HG02938 (cell line): ENCODE measurements at regions not wholly inside any gene's neighbourhood (a gene's known extent, or its start where the extent isn't known, plus 50 kb on each side); places are given as distances from the start of the nearest gene placed in this dataset.

Source experiments
- ATAC-seq: cut with Tn5 transposase; IDR thresholded peaks from one replicate; pipeline ENCODE4 v1.9.1; 2021; ENCODE audit warnings: mild to moderate bottlenecking, moderate library complexity; ENCODE audit not compliant: unreplicated experiment

DNA sequence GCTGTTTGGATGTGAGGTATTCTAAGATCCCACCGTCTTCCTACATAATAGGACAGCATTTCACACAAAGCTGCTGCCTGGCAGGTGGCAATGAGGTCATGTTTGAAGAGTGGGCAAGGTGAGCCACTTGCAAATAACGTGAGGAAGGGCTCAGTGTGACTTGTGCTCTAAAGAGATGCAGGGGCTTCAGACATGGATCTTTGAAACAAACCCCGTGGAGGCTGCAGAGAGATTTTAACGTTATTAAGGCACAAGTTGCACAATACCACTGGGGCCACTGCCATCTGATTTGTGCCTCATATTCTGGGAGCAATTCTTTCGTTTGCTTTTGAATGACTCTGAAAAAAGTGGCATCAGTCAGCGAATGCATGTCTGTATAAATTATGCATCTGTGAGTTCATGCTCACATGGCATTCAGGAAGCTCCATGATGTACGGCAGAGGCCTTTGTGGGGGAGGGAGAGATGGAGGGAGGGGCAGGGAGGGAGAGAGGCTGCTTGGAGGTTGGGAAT, 362.0 kb downstream of the SOX11 start:
- ATAC-seq: no peak

DNA sequence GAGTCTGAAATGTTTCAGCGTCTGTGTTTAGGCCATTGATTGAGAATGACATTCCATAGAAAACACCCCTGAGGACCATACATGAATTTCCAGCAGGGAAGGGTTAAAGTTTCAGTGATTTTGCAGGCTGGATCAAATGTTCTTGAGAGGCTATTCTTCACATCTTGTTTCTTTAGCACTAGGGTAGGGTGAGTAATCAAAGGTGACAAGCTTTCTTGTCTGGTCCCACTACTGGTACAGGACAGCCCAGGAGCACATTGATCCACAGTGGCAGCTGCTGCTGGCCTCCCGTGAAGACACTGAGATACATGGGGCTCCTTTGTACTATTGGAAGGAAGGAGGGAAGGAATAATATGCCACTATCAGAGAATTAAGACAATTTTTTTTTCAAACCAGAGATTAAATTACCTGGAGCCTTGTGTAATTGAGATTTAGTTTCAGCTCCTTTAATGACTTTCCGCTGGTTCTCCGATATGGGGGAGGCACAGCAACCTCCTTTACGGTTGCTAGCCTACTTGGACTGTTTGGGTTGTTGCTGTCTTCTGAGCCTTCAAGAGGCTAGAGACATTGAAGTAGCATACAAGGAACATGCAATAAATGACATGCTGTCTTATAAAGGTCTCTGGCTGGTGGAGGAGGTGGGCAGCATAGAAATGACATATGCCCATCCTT, 368.9 kb downstream of the SOX11 start:
- no peak for ATAC-seq

DNA sequence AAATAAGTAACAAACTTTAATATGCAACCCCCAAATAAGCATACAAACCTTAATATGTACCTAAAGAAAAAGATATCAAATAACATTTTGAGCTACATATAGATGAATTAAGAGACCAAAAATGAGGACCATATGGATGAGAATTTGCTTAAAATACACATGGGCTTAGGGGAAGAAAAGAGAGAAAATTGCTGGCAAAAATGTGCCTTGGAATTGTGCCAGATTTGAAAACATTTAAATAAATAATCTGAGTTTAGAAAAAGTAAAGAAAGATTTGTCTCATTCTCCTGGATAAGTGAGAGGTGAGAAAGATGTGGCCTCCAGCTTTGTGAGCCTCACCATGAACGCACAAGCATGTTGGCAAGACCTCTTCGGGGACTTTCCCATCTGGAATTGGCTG, 372.6 kb downstream of the SOX11 start:
- ATAC-seq: no peak

DNA sequence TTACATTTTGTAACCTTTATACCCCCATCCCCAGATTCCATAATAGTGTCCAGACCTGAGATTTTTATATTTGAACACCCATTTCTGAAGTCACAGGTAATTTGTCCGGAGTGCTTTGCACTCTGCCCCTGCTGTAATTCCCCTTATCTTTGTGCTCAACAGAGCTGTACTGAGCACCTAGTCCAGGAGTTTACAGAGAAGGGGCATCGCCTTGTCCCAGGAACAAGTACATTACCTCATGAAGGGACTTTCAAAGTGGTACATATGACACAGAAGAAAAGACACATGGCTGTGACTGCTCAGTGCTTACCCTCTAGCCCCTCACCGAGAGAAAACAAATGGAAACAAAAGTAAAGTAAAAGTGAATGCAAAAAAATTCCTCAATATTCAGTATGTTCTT, 373.5 kb downstream of the SOX11 start:
- no peak for ATAC-seq

DNA sequence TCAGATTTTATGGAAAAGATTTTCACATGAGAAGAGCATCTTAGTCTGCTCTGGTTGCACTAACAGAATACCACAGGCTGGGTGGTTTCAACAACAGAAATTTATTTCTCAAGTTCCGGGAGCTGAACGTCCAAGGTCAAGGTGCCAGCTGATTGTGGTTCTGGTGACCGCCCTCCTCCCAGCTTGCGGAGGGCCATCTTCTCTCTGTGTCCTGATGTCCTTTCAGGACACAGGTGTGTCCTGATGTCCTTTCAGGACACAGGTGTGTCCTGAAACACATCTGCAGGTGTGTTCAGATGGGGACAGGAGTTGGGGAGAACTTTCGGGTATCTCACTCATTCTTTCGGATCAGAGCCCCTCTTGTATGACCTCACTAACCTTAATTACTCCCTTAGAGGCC, 374.9 kb downstream of the SOX11 start:
- no peak for ATAC-seq

DNA sequence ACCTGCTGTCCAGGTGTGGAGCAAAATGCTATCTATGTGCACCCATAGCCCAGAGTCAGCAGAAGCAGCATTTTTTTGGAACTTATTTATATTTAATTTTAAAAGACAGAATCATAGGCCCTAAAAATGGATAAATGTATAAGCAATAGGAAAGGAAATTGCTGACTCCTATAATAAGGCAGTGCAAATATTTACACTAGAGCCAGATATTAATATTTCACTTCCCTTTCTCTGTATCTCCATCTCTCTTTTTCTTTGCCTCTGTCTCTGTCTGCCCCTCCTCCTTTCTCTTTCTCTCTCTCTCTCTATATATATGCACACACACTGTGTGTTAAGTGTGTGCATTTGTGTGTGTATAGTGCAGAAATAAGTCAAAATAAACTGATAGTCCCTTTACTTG, 375.6 kb downstream of the SOX11 start:
- no peak for ATAC-seq

DNA sequence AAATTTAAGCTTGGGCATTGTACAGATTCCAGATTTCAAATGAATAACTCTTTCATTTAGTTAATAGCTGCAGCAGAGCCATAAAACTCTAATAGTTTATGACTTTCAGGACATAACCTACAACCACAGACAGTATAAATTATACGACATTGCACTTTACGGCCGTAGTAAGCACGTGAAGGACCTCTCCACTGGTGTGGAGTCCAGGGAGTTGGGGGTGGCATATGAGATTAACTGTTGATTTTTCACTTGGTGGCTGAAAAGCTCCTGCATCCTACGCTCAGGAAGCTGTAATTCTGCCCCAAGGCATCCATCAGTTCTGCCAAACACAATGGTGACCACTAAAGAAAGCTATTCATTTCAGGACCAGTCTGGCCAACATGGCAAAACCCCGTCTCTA, 376.2 kb downstream of the SOX11 start:
- ATAC-seq: no peak

DNA sequence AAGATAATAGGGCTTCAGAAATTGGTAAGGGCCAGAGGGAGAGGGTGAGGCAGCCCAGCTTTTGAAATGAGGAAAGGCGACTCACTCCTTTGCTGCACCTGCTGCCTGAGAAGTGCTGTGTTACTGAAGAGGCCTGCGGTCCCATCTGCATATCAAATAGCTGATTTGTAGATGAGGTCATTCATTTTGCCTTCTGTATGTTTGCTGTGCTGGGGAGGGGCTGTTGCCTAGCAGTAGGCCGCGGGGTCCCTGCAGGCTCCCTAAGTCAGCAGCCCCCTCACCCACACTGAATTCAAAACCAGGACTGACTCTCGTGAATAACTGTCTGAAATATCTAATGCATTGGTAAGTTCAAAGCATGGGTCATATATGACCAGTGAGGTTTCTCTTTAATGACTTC, 377.2 kb downstream of the SOX11 start:
- no peak for ATAC-seq

DNA sequence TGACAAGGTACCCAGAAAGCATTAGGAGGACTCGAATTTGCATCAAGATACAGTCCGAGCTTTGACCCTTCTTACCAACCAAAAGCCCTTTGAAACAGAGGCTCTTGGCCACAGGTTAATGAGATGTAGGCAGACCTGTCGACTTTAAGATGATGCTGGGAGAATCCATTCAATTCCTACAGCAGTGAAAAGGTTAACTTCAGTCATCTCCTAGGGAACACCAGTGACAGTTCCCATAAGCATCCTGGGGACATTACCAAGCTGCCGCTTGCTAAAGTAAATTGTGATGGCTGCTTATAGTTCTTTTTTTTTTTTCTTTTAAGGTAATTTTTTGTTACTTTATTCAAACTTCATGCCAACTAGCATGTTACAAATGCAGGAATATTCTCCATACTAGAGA, 379.3 kb downstream of the SOX11 start:
- ATAC-seq: no peak

DNA sequence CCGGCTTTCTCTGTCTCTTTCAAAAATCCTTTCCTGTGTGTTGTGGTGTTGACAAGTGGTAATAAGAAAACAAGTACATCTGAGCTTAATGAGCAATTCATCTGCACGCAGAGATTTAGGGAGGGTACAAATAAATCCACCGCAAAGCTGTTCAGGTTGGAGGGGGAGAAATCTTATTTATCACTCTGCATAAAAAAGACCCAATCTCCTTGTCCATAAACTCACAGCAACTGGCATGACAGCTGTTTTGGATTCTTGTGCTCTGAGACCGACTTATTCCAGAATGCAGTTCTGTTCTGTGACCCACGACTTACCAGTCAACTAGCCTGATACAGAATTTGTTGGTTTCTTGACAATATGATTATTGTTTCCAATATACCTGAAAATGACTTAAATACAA, 380.1 kb downstream of the SOX11 start:
- no peak for ATAC-seq

DNA sequence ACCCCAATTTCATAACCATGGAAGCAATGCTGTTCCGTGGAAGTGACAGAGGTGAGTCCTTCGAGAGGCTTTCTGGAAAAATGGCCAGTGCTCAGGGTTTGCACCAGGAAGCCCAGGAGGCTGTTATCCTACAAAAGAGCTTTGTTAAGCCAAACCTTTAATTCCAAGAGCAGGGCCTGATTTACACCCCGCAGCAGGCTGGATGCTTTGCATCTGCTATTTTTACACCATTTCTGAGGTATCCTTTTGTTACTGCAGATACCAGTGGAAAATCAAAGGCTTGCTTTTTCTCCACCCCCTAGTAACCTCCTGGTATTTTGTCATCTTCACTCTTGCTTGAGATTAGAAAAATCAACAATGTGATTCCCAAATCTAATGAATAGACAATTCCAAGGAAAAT, 380.6 kb downstream of the SOX11 start:
- ATAC-seq: no peak

DNA sequence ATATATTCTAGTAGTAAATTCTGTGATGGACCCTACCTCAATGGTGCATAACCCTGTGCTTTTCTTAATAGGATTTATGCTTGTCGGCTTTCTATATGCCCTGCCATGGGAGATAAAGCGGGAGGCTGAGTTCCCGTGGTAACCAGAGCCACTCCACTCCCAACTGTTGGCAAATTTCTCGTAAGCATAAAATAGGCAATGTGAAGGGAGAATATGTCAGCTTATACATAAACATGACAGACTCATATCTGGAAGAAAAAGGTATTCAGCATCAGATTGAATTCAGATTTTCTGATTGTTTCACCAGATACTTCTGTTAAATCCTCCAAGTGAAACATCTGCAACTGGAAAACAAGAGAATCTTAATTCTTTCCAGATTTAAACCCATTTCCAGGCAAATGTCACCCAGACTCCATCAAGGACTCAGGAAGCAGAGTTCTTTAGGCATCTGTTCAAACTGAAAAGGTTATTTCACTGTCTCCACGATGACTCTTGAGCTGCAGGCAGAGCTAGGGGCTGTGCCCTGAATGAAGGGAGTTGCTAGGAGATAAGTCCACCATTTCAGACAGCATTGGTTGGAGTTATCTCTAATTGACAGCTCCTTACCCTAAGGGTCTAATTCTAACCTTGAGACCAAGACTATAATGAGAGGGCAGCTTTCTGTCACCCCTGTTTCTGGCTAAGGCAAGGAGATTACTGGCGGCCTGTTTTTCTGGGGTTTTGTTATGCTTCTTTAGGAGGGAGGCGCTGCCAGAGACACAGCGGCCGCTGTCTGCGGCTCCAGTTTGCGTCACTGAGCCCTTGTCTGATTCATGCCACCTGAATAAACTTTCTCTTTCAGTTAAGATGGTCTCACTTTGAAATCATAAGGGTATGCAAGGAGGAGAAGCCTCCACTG, 381.3 kb downstream of the SOX11 start:
- ATAC-seq: no peak

DNA sequence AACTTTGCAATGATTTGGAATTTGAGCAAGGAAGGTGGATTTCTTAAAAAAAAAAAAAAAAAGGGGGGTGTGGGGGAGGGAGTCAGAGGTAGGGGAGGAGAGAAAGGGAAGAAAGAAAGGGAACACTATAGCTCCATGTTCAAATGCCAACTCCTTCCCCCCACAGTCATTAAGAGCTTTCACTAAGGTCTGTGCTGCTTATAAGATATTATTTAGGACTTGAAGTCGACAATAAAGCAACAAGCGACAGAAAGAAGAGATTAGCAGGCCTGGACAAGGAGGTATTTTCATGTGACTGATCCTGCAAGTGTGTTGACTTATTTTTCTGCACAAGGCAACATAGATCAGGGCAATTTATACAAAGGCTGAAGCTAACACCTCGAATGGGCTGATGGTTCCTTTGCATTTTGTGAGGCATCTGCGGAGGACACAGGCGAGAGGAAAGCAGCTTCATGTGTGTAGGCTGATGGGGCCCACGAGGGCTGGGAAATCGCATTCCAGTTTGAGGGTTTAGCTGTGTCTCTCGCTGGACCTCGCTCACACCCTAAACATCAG, 382.0 kb downstream of the SOX11 start:
- ATAC-seq: no peak

DNA sequence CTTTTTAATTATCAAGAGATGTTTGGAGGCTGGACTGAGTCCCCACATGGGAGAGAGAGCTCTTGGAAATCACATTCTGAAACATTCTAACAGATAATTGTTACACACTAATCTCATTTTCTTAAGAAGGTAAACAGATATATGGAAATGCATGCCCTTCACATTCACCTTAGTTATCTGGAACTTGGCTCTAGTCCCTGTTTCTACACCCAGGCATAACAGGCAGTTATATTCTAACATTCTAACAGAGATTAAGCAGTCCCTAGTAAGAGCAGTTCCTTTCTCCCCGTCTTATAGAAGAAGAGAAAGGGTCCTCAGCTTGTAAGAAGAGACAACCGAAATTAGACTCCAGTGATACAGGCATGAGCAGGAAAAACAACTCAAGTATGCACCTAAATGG, 385.4 kb downstream of the SOX11 start:
- ATAC-seq: no peak

DNA sequence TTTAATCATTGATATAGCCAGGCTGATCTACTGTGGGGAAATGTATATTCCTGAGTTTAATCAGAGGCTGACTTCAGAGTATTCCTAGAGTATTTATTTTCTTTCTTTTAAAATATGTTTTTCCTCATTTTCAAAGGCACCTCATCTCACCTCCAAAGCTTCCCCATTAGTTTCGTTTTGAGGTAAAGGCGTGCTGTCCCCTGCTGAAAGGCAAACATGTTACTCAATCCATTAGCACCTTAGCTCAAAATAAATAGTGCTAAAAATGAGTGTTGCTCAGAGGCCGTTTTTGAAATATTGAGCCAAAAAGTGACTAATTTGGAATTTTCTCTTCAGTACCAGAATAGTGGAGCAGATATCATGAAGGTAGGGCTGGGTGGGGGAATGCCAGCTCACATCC, 386.2 kb downstream of the SOX11 start:
- ATAC-seq: no peak

DNA sequence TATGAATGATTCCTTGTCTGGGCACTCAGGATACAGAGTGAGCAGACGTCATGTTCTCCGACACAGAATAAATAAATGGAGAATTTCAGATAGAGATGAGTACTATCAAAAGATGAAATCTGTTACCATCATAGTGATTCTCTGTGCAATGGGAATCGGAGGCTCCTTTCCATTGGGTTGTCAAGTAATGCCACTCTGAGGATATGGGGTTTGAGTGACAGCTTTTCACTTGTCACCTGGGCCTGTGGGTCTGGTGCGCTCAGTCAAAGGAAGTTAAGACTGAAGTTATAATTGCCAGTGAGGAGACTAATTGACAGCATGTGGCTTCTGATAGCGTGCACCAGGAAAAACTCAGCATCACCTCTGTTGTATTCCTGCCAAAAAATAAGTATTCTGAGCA, 387.2 kb downstream of the SOX11 start:
- no peak for ATAC-seq

DNA sequence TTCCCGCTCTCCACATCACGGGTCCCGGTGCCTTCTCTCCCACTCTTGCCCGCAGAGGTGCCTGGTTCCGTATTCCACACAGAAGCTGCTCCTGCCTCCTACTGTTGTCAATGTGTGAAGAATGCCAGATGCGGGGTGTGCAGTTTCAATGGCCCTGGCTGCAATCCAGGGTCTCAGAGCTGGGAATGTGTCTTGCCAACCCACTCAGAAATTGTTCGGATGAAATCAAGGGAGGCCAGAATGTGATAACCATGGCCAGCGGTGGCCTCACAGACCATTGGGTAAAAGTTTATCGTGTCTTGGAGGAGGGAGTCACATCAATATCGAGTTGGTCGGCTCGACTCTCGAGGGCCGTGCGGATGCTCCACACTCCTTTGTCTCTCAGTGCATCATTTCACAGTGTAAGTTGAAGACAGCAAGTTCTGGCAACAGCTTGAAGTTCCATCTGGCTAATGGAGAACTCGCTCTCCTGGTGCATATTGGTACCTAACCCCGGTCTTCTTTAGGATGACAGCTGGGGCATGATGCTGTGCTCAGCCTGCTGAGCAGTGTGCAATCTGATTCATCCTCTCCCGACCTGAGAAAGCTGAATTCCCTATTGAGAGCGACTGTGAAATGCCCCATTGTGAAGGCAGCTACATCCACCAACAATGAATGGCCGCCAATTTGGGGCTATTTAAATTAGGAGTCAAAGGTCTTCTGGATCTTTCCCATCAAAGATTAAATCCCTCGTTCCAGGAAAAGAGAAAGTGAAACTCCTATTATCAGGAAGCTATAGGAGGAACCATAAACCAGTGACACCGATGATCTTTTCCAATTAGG, 389.0 kb downstream of the SOX11 start:
- no peak for ATAC-seq

DNA sequence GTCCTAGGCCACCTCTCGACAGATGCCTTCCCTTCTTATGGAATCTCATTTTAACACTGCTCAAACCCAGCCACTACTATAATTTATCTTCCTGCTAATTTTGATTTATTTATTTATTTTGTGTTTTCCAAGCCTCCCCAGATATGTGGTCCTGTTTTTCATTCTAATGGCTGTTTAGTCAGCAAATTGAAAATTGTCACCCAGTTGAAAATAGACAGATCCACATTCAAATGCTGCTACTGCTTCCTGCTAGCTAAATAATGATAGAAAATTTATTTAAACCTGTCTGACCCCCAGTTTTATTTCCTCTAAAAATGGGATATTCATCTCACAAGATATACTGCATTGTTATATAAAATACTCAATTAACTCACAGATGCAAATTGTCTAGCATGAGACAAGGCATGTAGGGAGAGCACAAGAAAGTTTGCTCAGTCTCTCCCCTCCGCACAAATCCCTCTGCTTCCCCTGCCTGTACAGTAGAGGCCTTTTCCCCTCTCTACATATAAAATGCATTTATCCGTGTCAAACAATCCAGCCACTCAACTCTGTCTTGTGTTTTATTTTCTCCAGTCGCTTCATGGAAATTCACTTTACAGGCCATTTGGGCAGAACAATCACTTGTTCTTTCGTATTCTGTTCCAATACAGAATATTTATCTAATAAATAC, 389.9 kb downstream of the SOX11 start:
- no peak for ATAC-seq

DNA sequence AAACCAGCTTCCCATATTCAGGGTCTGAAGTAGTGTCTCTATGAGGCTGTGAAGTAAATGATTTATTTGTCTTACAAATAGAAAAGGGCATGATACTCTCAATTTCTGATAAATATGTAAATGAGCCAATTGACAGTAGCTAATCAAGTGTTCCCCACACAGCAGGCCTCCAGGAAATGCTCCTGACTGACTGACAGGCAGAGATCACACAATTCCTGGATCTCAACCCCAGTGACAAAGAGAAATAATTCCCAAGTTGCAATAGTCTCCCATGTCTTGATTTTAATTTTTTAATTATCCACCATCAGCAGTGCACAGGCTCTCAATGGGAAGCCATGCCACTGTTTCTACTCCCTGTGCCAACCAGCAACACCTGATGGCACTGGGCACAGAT, 390.4 kb downstream of the SOX11 start:
- ATAC-seq: no peak

DNA sequence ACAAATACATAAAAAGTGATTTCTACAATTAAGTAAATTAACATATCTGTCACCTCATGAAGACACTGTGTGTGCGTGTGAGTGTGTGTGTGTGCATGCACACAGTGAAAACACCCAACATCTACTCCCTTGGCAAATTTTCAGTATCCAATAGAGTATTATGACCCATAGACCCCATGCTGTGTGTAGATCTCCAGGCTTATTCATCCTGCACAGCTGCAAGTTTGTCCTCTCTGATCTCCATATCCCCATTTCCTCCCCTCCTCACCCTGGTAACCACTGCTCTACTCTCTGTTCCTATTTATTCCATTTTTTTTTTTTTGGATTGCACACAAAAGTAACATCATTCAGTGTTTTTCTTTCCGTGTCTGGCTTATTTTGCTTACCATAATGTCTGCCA, 391.0 kb downstream of the SOX11 start:
- ATAC-seq: no peak

DNA sequence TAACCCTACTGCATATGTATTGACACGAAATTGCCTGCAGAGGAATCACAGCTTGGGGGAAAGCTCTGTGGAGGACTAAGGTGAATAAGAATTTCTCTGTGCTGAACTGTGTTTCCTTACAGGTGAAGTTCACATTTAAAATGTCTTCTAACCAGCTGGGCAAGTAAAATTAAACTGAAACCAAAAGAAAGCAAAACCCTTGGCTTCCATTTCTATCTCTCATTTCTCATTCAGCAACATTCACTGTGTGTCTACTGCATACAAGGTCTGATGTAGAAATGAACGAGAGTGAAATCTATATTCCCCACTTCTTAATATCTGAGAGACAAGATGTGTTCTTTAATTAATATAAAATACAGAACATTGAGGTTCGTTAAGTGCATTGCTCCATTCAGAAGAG, 397.3 kb downstream of the SOX11 start:
- no peak for ATAC-seq
